DMS153 (cell line): ENCODE measurements at regions not wholly inside any gene's neighbourhood (a gene's known extent, or its start where the extent isn't known, plus 50 kb on each side); places are given as distances from the start of the nearest gene placed in this dataset.
"Not testable (repeated sequence)": the region's sequence is repeated elsewhere in the genome, so short reads cannot be mapped to it uniquely, and the experiment has no call there.

Source experiments
- DNase-seq: peaks from one replicate; lab custom pipeline; 2025; lab: John Stamatoyannopoulos, UW

- DNase-seq, result no peak
Measured at GRCh38 chr13:74248477-74248876, 114.3 kb upstream of the KLF12 start.

GRCh38 chr13:74246487-74246886 is 112.3 kb upstream of the KLF12 start:
- no peak for DNase-seq

- no peak for DNase-seq
Measured at GRCh38 chr13:74243637-74244526, 109.7 kb upstream of the KLF12 start.

- not testable (repeated sequence) for DNase-seq
Measured at GRCh38 chr13:74241343-74241742, 107.1 kb upstream of the KLF12 start.

- DNase-seq, result no peak
Measured at GRCh38 chr13:74230984-74231501, 96.8 kb upstream of the KLF12 start.

GRCh38 chr13:74229242-74229641 is 95.0 kb upstream of the KLF12 start:
- DNase-seq, result no peak

GRCh38 chr13:74227476-74228158 is 93.4 kb upstream of the KLF12 start:
- DNase-seq, result no peak

- DNase-seq, result no peak
Measured at GRCh38 chr13:74226791-74227475, 92.7 kb upstream of the KLF12 start.

GRCh38 chr13:74221752-74222151 is 87.5 kb upstream of the KLF12 start:
- DNase-seq, result no peak

GRCh38 chr13:74219566-74219965 is 85.4 kb upstream of the KLF12 start:
- no peak for DNase-seq

- no peak for DNase-seq
Measured at GRCh38 chr13:74218291-74218690, 84.1 kb upstream of the KLF12 start.

GRCh38 chr13:74217811-74218210 is 83.6 kb upstream of the KLF12 start:
- no peak for DNase-seq

- no peak for DNase-seq
Measured at GRCh38 chr13:74215420-74215819, 81.2 kb upstream of the KLF12 start.

- DNase-seq, result no peak
Measured at GRCh38 chr13:74214321-74214720, 80.1 kb upstream of the KLF12 start.

GRCh38 chr13:74210693-74211393 is 76.6 kb upstream of the KLF12 start:
- peak; percentile 74 for DNase-seq

GRCh38 chr13:74206855-74207254 is 72.7 kb upstream of the KLF12 start:
- no peak for DNase-seq

- no peak for DNase-seq
Measured at GRCh38 chr13:74206061-74206561, 71.9 kb upstream of the KLF12 start.

GRCh38 chr13:74205313-74205690 is 71.1 kb upstream of the KLF12 start:
- no peak for DNase-seq

GRCh38 chr13:74204602-74205312 is 70.6 kb upstream of the KLF12 start:
- no peak for DNase-seq

- no peak for DNase-seq
Measured at GRCh38 chr13:74203576-74203975, 69.4 kb upstream of the KLF12 start.
